H9 (cell line): ENCODE measurements at regions not wholly inside any gene's neighbourhood (a gene's known extent, or its start where the extent isn't known, plus 50 kb on each side); places are given as distances from the start of the nearest gene placed in this dataset.

Experiments used
- DNase-seq: peaks from one replicate; pipeline ENCODE4 v3.0.0-alpha.2; 2017
- H2AFZ ChIP-seq: one replicate; pipeline ENCODE4 v1.6.1; 2013; ENCODE audit warnings: mild to moderate bottlenecking, low read length, control low read depth, moderate library complexity
- H2AK5ac ChIP-seq: 2 replicates; pipeline ENCODE4 v1.6.1; 2013; ENCODE audit warnings: low read length, control low read depth, mixed read lengths; ENCODE audit not compliant: insufficient read length
- H2BK120ac ChIP-seq: one replicate; pipeline ENCODE4 v1.6.1; 2013; ENCODE audit warnings: low read depth, mild to moderate bottlenecking, low read length, control low read depth, inconsistent platforms; ENCODE audit not compliant: poor library complexity, severe bottlenecking
- H2BK12ac ChIP-seq: 2 replicates; pipeline ENCODE4 v1.6.1; 2013; ENCODE audit warnings: low read length, control low read depth, mixed read lengths, low read depth; ENCODE audit not compliant: insufficient read length
- H2BK15ac ChIP-seq: 2 replicates; pipeline ENCODE4 v1.6.1; 2013; ENCODE audit warnings: low read depth, low read length, control low read depth
- H2BK20ac ChIP-seq: one replicate; pipeline ENCODE4 v1.6.1; 2013; ENCODE audit warnings: low read depth, mild to moderate bottlenecking, low read length, control low read depth, inconsistent platforms; ENCODE audit not compliant: poor library complexity, severe bottlenecking
- H2BK5ac ChIP-seq: 2 replicates; pipeline ENCODE4 v1.6.1; 2013; ENCODE audit warnings: low read length, control low read depth, mixed read lengths; ENCODE audit not compliant: insufficient read length
- H3K14ac ChIP-seq: 2 replicates; pipeline ENCODE4 v1.6.1; 2013; ENCODE audit warnings: low read length, control low read depth; ENCODE audit not compliant: insufficient read depth
- H3K18ac ChIP-seq: 2 replicates; pipeline ENCODE4 v1.6.1; 2013; ENCODE audit warnings: low read depth, mild to moderate bottlenecking, mixed read lengths, low read length, control low read depth; ENCODE audit not compliant: insufficient read length
- H3K23ac ChIP-seq: 2 replicates; pipeline ENCODE4 v1.6.1; 2013; ENCODE audit warnings: low read length, control low read depth, mixed read lengths, low read depth; ENCODE audit not compliant: insufficient read length
- H3K23me2 ChIP-seq: 2 replicates; pipeline ENCODE4 v1.6.1; 2013; ENCODE audit warnings: low read depth, mild to moderate bottlenecking, mixed read lengths, low read length, control low read depth; ENCODE audit not compliant: insufficient read length, poor library complexity, severe bottlenecking
- H3K27ac ChIP-seq: 2 replicates; pipeline ENCODE4 v1.5.1; 2013; ENCODE audit warnings: low read length, control low read depth, mixed read lengths, low read depth; ENCODE audit not compliant: insufficient read length
- H3K27me3 ChIP-seq: 2 replicates; pipeline ENCODE4 v1.6.1; 2013; ENCODE audit warnings: low read length, control low read depth, inconsistent platforms; ENCODE audit not compliant: insufficient read depth
- H3K4ac ChIP-seq: 2 replicates; pipeline ENCODE4 v1.6.1; 2013; ENCODE audit warnings: low read depth, mild to moderate bottlenecking, control low read depth, inconsistent platforms, low read length, moderate library complexity
- H3K4me1 ChIP-seq: 2 replicates; pipeline ENCODE4 v1.6.1; 2013; ENCODE audit warnings: low read length, control low read depth, inconsistent platforms; ENCODE audit not compliant: insufficient read depth
- H3K4me2 ChIP-seq: 2 replicates; pipeline ENCODE4 v1.6.1; 2013; ENCODE audit warnings: low read length, control low read depth, mixed read lengths; ENCODE audit not compliant: insufficient read length, insufficient read depth
- H3K56ac ChIP-seq: 2 replicates; pipeline ENCODE4 v1.6.1; 2013; ENCODE audit warnings: low read depth, mild to moderate bottlenecking, mixed read lengths, low read length, control low read depth; ENCODE audit not compliant: insufficient read length
- H3K79me1 ChIP-seq: 2 replicates; pipeline ENCODE4 v1.6.1; 2013; ENCODE audit warnings: low read depth, mild to moderate bottlenecking, moderate library complexity, low read length, control low read depth, inconsistent platforms; ENCODE audit not compliant: insufficient read depth, poor library complexity, severe bottlenecking
- H3K79me2 ChIP-seq: 2 replicates; pipeline ENCODE4 v1.6.1; 2013; ENCODE audit warnings: low read length, control low read depth, inconsistent platforms; ENCODE audit not compliant: insufficient read depth
- H3K9ac ChIP-seq: 2 replicates; pipeline ENCODE4 v1.6.1; 2013; ENCODE audit warnings: low read length, control low read depth, mixed read lengths; ENCODE audit not compliant: insufficient read length; ENCODE audit errors: extremely low read depth
- H3K9me3 ChIP-seq: one replicate; pipeline ENCODE4 v1.6.1; 2013; ENCODE audit warnings: low read depth, low read length, inconsistent platforms; ENCODE audit not compliant: control insufficient read depth
- H3T11ph ChIP-seq: one replicate; pipeline ENCODE4 v1.6.1; 2013; ENCODE audit warnings: mild to moderate bottlenecking, low read length, control low read depth, inconsistent platforms
- H4K20me1 ChIP-seq: one replicate; pipeline ENCODE4 v1.6.1; 2013; ENCODE audit not compliant: control insufficient read depth, insufficient read length, insufficient read depth
- H4K5ac ChIP-seq: 2 replicates; pipeline ENCODE4 v1.6.1; 2013; ENCODE audit warnings: low read depth, mild to moderate bottlenecking, mixed read lengths, low read length, control low read depth; ENCODE audit not compliant: insufficient read length
- H4K8ac ChIP-seq: replicated peaks from 2 replicates; pipeline ENCODE4 v1.6.1; 2013; ENCODE audit warnings: low read length, control low read depth, mixed read lengths, low read depth; ENCODE audit not compliant: insufficient read length
- H4K91ac ChIP-seq: 2 replicates; pipeline ENCODE4 v1.6.1; 2013; ENCODE audit warnings: low read depth, mild to moderate bottlenecking, moderate library complexity, mixed read lengths, low read length, control low read depth; ENCODE audit not compliant: insufficient read length
- H3K27ac Mint-ChIP-seq, 3 experiments: 2 replicates in 2 of 3; 3 replicates in 1 of 3; pipeline ENCODE4 v1.8.0; 2020 to 2021; ENCODE audit warnings: mixed read lengths in 3 of 3, mild to moderate bottlenecking in 1 of 3, moderate library complexity in 1 of 3
- H3K27me3 Mint-ChIP-seq: 2 replicates; pipeline ENCODE4 v1.8.0; 2021; ENCODE audit warnings: low read depth, mild to moderate bottlenecking, moderate library complexity, mixed read lengths
- H3K36me3 Mint-ChIP-seq, 3 experiments: 2 replicates in 2 of 3; 3 replicates in 1 of 3; pipeline ENCODE4 v1.8.0; 2020 to 2021; ENCODE audit warnings: low read depth in 3 of 3, mixed read lengths in 3 of 3; ENCODE audit not compliant: insufficient read depth in 1 of 3
- H3K4me1 Mint-ChIP-seq, 2 experiments: 2 replicates each; pipeline ENCODE4 v1.8.0; 2020; ENCODE audit warnings: mixed read lengths in 2 of 2
- H3K4me3 Mint-ChIP-seq, 2 experiments: 2 replicates in 1 of 2; 3 replicates in 1 of 2; pipeline ENCODE4 v1.8.0; 2020 to 2021; ENCODE audit warnings: mild to moderate bottlenecking in 2 of 2, mixed read lengths in 2 of 2, moderate library complexity in 1 of 2
- H3K9me3 Mint-ChIP-seq, 2 experiments: 2 replicates in 1 of 2; 3 replicates in 1 of 2; pipeline ENCODE4 v1.8.0; 2020; ENCODE audit warnings: mild to moderate bottlenecking in 2 of 2, mixed read lengths in 2 of 2, moderate library complexity in 1 of 2
- WGBS: extraction: QIAGEN DNeasy Blood & Tissue Kit; methylation state at CpG from one replicate; pipeline ENCODE4 v1.1.7; 2013; ENCODE audit warnings: missing lambda C conversion rate, low lambda C conversion rate, mixed read lengths; ENCODE audit not compliant: insufficient read length; ENCODE audit errors: extremely low coverage; 5-methylcytosine and 5-hydroxymethylcytosine counted together
- TF ChIP-seq, protein P1 (sequence below): fragments of 200-600 bp; sonication (generic); conservative IDR thresholded peaks from 3 replicates; pipeline ENCODE4 v1.8.0; 2021; ENCODE audit warnings: antibody characterized with exemption, mild to moderate bottlenecking

DNA sequence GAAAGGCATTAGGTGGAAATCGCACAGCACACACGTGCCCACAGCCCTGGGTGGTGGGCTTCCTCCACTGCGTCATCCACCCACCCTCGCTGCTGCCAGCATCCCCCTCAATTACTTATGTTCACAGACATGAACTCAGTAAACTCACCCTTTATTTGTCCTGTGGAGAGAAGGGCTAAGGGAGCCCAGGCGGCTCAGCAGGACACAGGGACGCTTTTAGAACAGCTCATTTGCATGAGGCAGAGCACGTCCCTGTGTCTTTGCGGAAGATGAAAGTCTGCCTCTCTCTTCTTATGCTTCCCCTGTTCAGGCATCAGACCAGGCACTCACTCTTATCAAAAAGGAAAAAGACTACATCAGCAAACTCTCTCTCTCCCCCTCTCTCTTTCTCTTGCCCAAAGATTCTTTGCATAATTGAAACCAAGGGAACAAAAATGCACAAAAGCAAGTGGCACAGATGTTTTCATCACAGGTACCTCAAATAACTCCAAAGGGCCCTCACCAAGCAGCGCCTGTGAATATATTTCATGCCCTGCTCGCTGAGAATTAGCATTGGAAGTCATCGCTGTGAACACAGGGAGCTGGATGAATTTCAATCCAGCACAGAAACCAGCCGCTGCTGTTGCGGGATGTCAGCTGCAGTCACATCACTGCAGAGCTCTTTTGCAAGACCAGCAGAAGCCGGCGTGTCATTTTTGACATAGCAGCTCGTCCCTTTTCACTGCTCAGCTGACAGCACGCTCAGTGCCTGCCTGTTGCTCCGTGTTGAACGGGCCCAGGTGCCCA, 376.3 kb upstream of the MYT1L start:
- Histone ChIP-seq H3K4ac (no peak overlapping the region), H2BK12ac (no peak overlapping the region), H4K8ac (no peak overlapping the region), H3K56ac (no peak overlapping the region), H4K20me1 (no peaks in the 10 kb centered on the region), H3T11ph (no peak overlapping the region), H3K9ac (no peak overlapping the region), H3K27me3 (no peaks in the 10 kb centered on the region), H3K4me1 (peaks cover 5% of the 10 kb centered on the region), H3K79me2 (no peaks in the 10 kb centered on the region), H3K18ac (no peak overlapping the region), H3K23ac (no peak overlapping the region), H2BK5ac (no peak overlapping the region), H3K9me3 (no peaks in the 10 kb centered on the region), H3K27ac (no peak overlapping the region), H2BK120ac (no peak overlapping the region), H2BK15ac (no peak overlapping the region), H3K4me2 (no peak overlapping the region), H4K91ac (no peak overlapping the region), H3K23me2 (no peaks in the 10 kb centered on the region), H4K5ac (no peak overlapping the region), H3K14ac (no peak overlapping the region), H2AK5ac (no peak overlapping the region), H2AFZ (no peak overlapping the region), H2BK20ac (no peak overlapping the region), H3K79me1 (no peaks in the 10 kb centered on the region)
- TF ChIP-seq, protein P1, sequence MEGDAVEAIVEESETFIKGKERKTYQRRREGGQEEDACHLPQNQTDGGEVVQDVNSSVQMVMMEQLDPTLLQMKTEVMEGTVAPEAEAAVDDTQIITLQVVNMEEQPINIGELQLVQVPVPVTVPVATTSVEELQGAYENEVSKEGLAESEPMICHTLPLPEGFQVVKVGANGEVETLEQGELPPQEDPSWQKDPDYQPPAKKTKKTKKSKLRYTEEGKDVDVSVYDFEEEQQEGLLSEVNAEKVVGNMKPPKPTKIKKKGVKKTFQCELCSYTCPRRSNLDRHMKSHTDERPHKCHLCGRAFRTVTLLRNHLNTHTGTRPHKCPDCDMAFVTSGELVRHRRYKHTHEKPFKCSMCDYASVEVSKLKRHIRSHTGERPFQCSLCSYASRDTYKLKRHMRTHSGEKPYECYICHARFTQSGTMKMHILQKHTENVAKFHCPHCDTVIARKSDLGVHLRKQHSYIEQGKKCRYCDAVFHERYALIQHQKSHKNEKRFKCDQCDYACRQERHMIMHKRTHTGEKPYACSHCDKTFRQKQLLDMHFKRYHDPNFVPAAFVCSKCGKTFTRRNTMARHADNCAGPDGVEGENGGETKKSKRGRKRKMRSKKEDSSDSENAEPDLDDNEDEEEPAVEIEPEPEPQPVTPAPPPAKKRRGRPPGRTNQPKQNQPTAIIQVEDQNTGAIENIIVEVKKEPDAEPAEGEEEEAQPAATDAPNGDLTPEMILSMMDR = no peak
- Mint-ChIP-seq H3K36me3 (no peaks in the 10 kb centered on the region), H3K27ac (peak overlapping the region in 1 of 3 experiments; percentile 69; a peak in 1 of 7 replicates), H3K9me3 (no peaks in the 10 kb centered on the region), H3K4me1 (peaks cover 33 to 41% of the 10 kb centered on the region in 2 experiments), H3K4me3 (no peak overlapping the region), H3K27me3 (peaks cover 15% of the 10 kb centered on the region)
- no peak for DNase-seq
- WGBS = no CpG with 5 or more reads among the region's 19 CpGs
